HCT116 (cell line): ENCODE measurements at regions not wholly inside any gene's neighbourhood (a gene's known extent, or its start where the extent isn't known, plus 50 kb on each side); places are given as distances from the start of the nearest gene placed in this dataset.

Experiments used
- ATAC-seq: fragments of 200-7000 bp; cut with Tn5 transposase; 2 replicates; pipeline ENCODE4 v1.9.1; 2020; ENCODE audit warnings: mild to moderate bottlenecking, moderate library complexity
- BruUV-seq: library from RNA; stranded (reverse); fragments of 400-500 nt; replicated peaks from 2 replicates; lab custom pipeline; 2021; lab: Mats Ljungman, UMichigan
- CTCF ChIA-PET: fragments of 300-600 bp; sonication (Branson Sonifier 250); formaldehyde crosslinking; loops from one replicate; lab custom pipeline; 2021; ENCODE audit warnings: antibody characterized with exemption; lab: Charles Lee
- POLR2A ChIA-PET: fragments of 300-600, 350-600 bp; sonication (Branson Sonifier 250); formaldehyde crosslinking; loops from one replicate; lab custom pipeline; 2021; ENCODE audit warnings: antibody characterized with exemption; lab: Charles Lee
- RAD21 ChIA-PET, 2 experiments: fragments of 300-600 bp; sonication (Branson Sonifier 250); formaldehyde crosslinking; loops; one replicate each; lab custom pipeline; 2023; ENCODE audit warnings: low total read pairs in 2 of 2; ENCODE audit not compliant: uncharacterized antibody in 2 of 2, unreplicated experiment in 2 of 2, low non-redundant PET in 1 of 2; lab: Charles Lee
- DNase-seq: peaks from one replicate; pipeline ENCODE4 v3.0.0-alpha.2; 2010; ENCODE audit warnings: low read depth, low spot score
- H2AFZ ChIP-seq: fragments of 200-600 bp; shearing (Covaris generic), sonication (generic); 2 replicates; pipeline ENCODE4 v1.6.1; 2017; ENCODE audit warnings: low read depth, mixed run types, mixed read lengths, antibody characterized with exemption, low read length; ENCODE audit not compliant: poor library complexity, severe bottlenecking
- H3K27ac ChIP-seq: 2 replicates; pipeline ENCODE4 v1.5.1; 2012; ENCODE audit warnings: low read depth, low read length
- H3K27me3 ChIP-seq: fragments of 200-600 bp; sonication (generic); 2 replicates; pipeline ENCODE4 v1.6.1; 2016; ENCODE audit warnings: mixed run types, low read length, mixed read lengths; ENCODE audit not compliant: insufficient read depth
- H3K36me3 ChIP-seq, 2 experiments: fragments of 200-500 bp in 1 of 2; fragments of 200-600 bp in 1 of 2; sonication (Bioruptor generic) in 1 of 2; sonication (generic) in 1 of 2; 2 replicates each; pipeline versions ENCODE4 v1.5.1 to v1.6.1; 2014 to 2016; ENCODE audit warnings: low read length in 2 of 2, inconsistent platforms in 1 of 2, mixed read lengths in 1 of 2, mixed run types in 1 of 2; ENCODE audit not compliant: insufficient read depth in 2 of 2, control insufficient read depth in 1 of 2
- H3K4me1 ChIP-seq, 2 experiments: fragments of 200-600 bp in 1 of 2; sonication (generic) in 1 of 2; 2 replicates each; pipeline versions ENCODE4 v1.5.1 to v1.6.1; 2012 to 2017; ENCODE audit warnings: low read length in 2 of 2, inconsistent platforms in 1 of 2, mild to moderate bottlenecking in 1 of 2, mixed read lengths in 1 of 2, mixed run types in 1 of 2, moderate library complexity in 1 of 2; ENCODE audit not compliant: insufficient read depth in 2 of 2, control insufficient read depth in 1 of 2
- H3K4me2 ChIP-seq: fragments of 200-600 bp; sonication (generic); 2 replicates; pipeline ENCODE4 v1.6.1; 2017; ENCODE audit warnings: mixed run types, low read length, mixed read lengths
- H3K4me3 ChIP-seq, 2 experiments: fragments of 200-600 bp in 1 of 2; sonication (generic) in 1 of 2; replicated peaks in 1 of 2; 2 replicates each; pipeline ENCODE4 v1.5.1; 2011 to 2016; ENCODE audit warnings: low read length in 2 of 2, control low read depth in 1 of 2, low read depth in 1 of 2, mild to moderate bottlenecking in 1 of 2, mixed read lengths in 1 of 2, mixed run types in 1 of 2
- H3K79me2 ChIP-seq: fragments of 200-600 bp; sonication (generic); 2 replicates; pipeline ENCODE4 v1.6.1; 2017; ENCODE audit warnings: mild to moderate bottlenecking, mixed run types, low read length, moderate library complexity, mixed read lengths; ENCODE audit not compliant: insufficient read depth
- H3K9ac ChIP-seq: fragments of 200-600 bp; sonication (generic); 2 replicates; pipeline ENCODE4 v1.6.1; 2016; ENCODE audit warnings: low read length, mixed read lengths
- H3K9me2 ChIP-seq: fragments of 200-600 bp; sonication (generic), shearing (Covaris generic); 2 replicates; pipeline ENCODE4 v1.6.1; 2017; ENCODE audit warnings: mixed run types, mild to moderate bottlenecking, moderate library complexity; ENCODE audit not compliant: insufficient read depth
- H3K9me3 ChIP-seq, 2 experiments: fragments of 200-500 bp in 1 of 2; fragments of 200-600 bp in 1 of 2; sonication (Bioruptor generic) in 1 of 2; sonication (generic) in 1 of 2; 2 replicates each; pipeline ENCODE4 v1.6.1; 2014 to 2017; ENCODE audit warnings: low read length in 2 of 2, mixed read lengths in 2 of 2, inconsistent platforms in 1 of 2, low read depth in 1 of 2, mild to moderate bottlenecking in 1 of 2, mixed run types in 1 of 2, moderate library complexity in 1 of 2; ENCODE audit not compliant: control insufficient read depth in 1 of 2, insufficient read depth in 1 of 2
- H4K20me1 ChIP-seq: fragments of 200-600 bp; sonication (generic), shearing (Covaris generic); 2 replicates; pipeline ENCODE4 v1.6.1; 2017; ENCODE audit warnings: mixed run types, mild to moderate bottlenecking, moderate library complexity; ENCODE audit not compliant: insufficient read depth
- CEBPB ChIP-seq: IDR thresholded peaks from 2 replicates; pipeline ENCODE4 v1.6.1; 2012; ENCODE audit warnings: low read depth
- RAD21 ChIP-seq: IDR thresholded peaks from 2 replicates; pipeline ENCODE4 v1.6.1; 2012; ENCODE audit warnings: low read depth, mild to moderate bottlenecking
- TCF7L2 ChIP-seq: IDR thresholded peaks from 2 replicates; pipeline ENCODE4 v1.7.0; 2011; ENCODE audit warnings: borderline replicate concordance, inconsistent platforms; ENCODE audit not compliant: insufficient read depth, insufficient read length; ENCODE audit errors: extremely low read depth
- intact Hi-C: fragments of 100-400 bp; cut with micrococcal nuclease; formaldehyde crosslinking; loops from 2 replicates; pipeline ENCODE4 v1.10.0; 2022

DNA sequence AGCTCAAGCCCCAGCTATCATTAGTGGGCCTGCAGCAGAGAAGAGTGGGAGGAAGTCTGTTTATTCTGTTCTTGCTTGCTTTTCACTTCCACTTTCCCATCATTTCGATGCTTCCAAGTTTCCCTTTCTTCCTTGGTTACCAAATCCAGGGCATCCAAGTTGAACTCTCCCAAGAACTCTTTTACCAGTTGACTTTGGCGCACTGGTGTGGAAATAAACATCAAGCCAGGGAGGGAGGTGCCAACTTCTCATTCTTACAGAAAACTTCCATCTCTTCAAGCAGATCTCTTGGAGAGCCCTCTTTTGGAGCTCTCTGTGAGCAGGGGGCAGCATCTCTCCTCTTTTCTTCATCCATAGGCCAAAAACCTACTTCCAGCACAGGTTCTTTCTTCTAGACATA is 85.7 kb upstream of the RGS17 start:
- peaks cover 3% of the 10 kb centered on the region; the same call in 1 of the 2 replicates for H3K27me3 ChIP-seq
- TF ChIP-seq CEBPB: no peak

DNA sequence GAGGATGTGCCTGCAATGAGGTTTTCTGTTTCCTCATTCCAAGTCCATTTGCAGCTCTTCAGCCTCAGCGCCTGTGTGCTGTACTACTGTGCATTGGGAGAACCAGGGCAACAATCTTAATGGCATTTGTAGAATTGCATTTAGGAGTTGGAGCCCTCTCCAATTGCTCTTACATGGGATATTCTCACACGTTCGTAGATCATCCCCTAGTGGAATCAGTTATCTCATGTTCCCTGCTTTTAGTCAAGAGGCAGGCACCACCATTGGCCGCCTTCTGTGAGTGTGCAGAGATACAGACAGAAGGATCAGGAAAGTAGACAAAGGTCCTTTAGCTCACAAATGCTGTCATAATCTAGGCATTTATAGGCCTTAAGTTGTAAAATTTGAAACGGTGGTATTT is 84.2 kb upstream of the RGS17 start:
- BruUV-seq: no TSS peak
- RAD21 ChIA-PET: no interaction called here
- Histone ChIP-seq H3K27ac (no peak overlapping the region), H3K4me1 (no peaks in the 10 kb centered on the region), H3K4me2 (no peak overlapping the region), H3K36me3 (no peaks in the 10 kb centered on the region), H3K9ac (no peak overlapping the region), H3K27me3 (peaks cover 3% of the 10 kb centered on the region; the same call in 1 of the 2 replicates), H3K9me2 (no peaks in the 10 kb centered on the region), H2AFZ (no peak overlapping the region), H3K79me2 (no peaks in the 10 kb centered on the region), H3K4me3 (no peak overlapping the region), H3K9me3 (no peaks in the 10 kb centered on the region), H4K20me1 (no peaks in the 10 kb centered on the region)
- CTCF ChIA-PET: interaction anchor here (1.1 kb wide), 1 partner anchor 10 kb away, joined by 3 read pairs; no protein-coding TSS in a partner anchor
- intact Hi-C loops: no loop called here
- no peak for TF ChIP-seq TCF7L2
- no peak for TF ChIP-seq CEBPB
- TF ChIP-seq RAD21: peak; percentile 31; the same call in 1 of the 2 replicates
- DNase-seq (no peak), ATAC-seq (no peak)
- POLR2A ChIA-PET: no interaction called here

More for the DNA sequence above, 85.7 kb upstream of the RGS17 start:
- no TSS peak for BruUV-seq
- ChIA-PET CTCF (no interaction called here), RAD21 (no interaction called here), POLR2A (no interaction called here)
- intact Hi-C loops: no loop called here
- DNase-seq (no peak), ATAC-seq (no peak)
- Histone ChIP-seq H3K4me2 (no peak overlapping the region), H2AFZ (no peak overlapping the region), H3K9me3 (no peaks in the 10 kb centered on the region), H3K4me3 (no peak overlapping the region), H3K9me2 (no peaks in the 10 kb centered on the region), H3K4me1 (no peaks in the 10 kb centered on the region), H3K27ac (no peak overlapping the region), H3K79me2 (no peaks in the 10 kb centered on the region), H3K9ac (no peak overlapping the region), H3K36me3 (no peaks in the 10 kb centered on the region), H4K20me1 (no peaks in the 10 kb centered on the region)
